ENCODE measurements at regions not wholly inside any gene's neighbourhood (a gene's known extent, or its start where the extent isn't known, plus 50 kb on each side); places are given as distances from the start of the nearest gene placed in this dataset.

GRCh38 chr1:187689129-187689528 is 860.4 kb downstream of the PLA2G4A start:
- TF ChIP-seq POLR2A (IDR thresholded peaks at IDR 0.05): no peak
- TF ChIP-seq, protein P1, sequence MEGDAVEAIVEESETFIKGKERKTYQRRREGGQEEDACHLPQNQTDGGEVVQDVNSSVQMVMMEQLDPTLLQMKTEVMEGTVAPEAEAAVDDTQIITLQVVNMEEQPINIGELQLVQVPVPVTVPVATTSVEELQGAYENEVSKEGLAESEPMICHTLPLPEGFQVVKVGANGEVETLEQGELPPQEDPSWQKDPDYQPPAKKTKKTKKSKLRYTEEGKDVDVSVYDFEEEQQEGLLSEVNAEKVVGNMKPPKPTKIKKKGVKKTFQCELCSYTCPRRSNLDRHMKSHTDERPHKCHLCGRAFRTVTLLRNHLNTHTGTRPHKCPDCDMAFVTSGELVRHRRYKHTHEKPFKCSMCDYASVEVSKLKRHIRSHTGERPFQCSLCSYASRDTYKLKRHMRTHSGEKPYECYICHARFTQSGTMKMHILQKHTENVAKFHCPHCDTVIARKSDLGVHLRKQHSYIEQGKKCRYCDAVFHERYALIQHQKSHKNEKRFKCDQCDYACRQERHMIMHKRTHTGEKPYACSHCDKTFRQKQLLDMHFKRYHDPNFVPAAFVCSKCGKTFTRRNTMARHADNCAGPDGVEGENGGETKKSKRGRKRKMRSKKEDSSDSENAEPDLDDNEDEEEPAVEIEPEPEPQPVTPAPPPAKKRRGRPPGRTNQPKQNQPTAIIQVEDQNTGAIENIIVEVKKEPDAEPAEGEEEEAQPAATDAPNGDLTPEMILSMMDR (IDR thresholded peaks at IDR 0.05): no peak
